Gastrocnemius medialis (tissue), 4 donors: ENCODE measurements at regions not wholly inside any gene's neighbourhood (a gene's known extent, or its start where the extent isn't known, plus 50 kb on each side); places are given as distances from the start of the nearest gene placed in this dataset.

Source experiments
- ATAC-seq, 2 donors: fragments of 150-250 bp; one replicate each; pipeline ENCODE4 v1.9.1; 2016
- DNase-seq, 2 donors: peaks; one replicate each; pipeline ENCODE4 v3.0.0-alpha.2; 2019
- H3K27ac ChIP-seq, 4 donors: fragments of 200-600 bp; sonication (generic); 1 replicate in 1 of 4; 2 replicates in 3 of 4; pipeline ENCODE4 v1.5.1; 2016 to 2018; ENCODE audit warnings: mild to moderate bottlenecking in 2 of 4, moderate library complexity in 1 of 4
- H3K27me3 ChIP-seq, 3 donors: fragments of 200-600 bp; sonication (generic) in 2 of 3; 1 replicate in 1 of 3; 2 replicates in 2 of 3; pipeline versions ENCODE4 v1.5.1 to v1.6.0; 2016 to 2019; ENCODE audit warnings: mild to moderate bottlenecking in 1 of 3, moderate library complexity in 1 of 3
- H3K36me3 ChIP-seq, 2 donors: fragments of 200-600 bp; sonication (generic) in 1 of 2; one replicate each; pipeline ENCODE4 v1.5.1; 2017 to 2018
- H3K4me1 ChIP-seq, 2 donors: fragments of 200-600 bp; sonication (generic) in 1 of 2; one replicate each; pipeline ENCODE4 v1.5.1; 2016 to 2017; ENCODE audit warnings: mild to moderate bottlenecking in 2 of 2
- H3K4me3 ChIP-seq, 4 donors: fragments of 200-600 bp; sonication (generic) in 3 of 4; 1 replicate in 1 of 4; 2 replicates in 3 of 4; pipeline ENCODE4 v1.5.1; 2016 to 2019; ENCODE audit warnings: mild to moderate bottlenecking in 2 of 4
- H3K9me3 ChIP-seq, 3 donors: fragments of 200-600 bp; sonication (generic) in 2 of 3; 1 replicate in 1 of 3; 2 replicates in 2 of 3; pipeline ENCODE4 v1.5.1; 2016 to 2019
- CTCF ChIP-seq, 5 experiments: fragments of 450-650 bp in 3 of 5; fragments of 200-600 bp in 2 of 5; sonication (generic) in 2 of 5; IDR thresholded peaks in 4 of 5; conservative IDR thresholded peaks in 1 of 5; 1 replicate in 4 of 5; 2 replicates in 1 of 5; pipeline ENCODE4 v1.5.1; 2016 to 2019; ENCODE audit warnings: antibody characterized with exemption in 5 of 5, mild to moderate bottlenecking in 3 of 5, moderate library complexity in 3 of 5
- POLR2A ChIP-seq, 2 donors: fragments of 450-650 bp; IDR thresholded peaks; one replicate each; pipeline ENCODE4 v1.6.1; 2017; ENCODE audit warnings: antibody characterized with exemption in 2 of 2, mild to moderate bottlenecking in 2 of 2, moderate library complexity in 2 of 2
- in situ Hi-C, 4 donors: fragments of 200-750 bp; cut with MboI; loops; one replicate each; pipeline versions ENCODE4 v1.15.0 to v1.8.0; 2017; ENCODE audit warnings: low sequenced_read_pairs in 4 of 4
- intact Hi-C: fragments of 100-400 bp; cut with DNase I; formaldehyde crosslinking; loops from one replicate; pipeline ENCODE4 v1.15.1; 2023; ENCODE audit warnings: low total_unique reads

GRCh38 chr2:180630756-180631155 lies 349.6 kb upstream of the UBE2E3 start:
- H3K27me3 ChIP-seq, result no peaks in the 10 kb centered on the region
- peaks cover 0 to 3% of the 10 kb centered on the region in 2 donors for H3K4me1 ChIP-seq
- no peak overlapping the region for H3K4me3 ChIP-seq
- DNase-seq (no peak), ATAC-seq (no peak)
- H3K9me3 ChIP-seq, result no peaks in the 10 kb centered on the region
- H3K27ac ChIP-seq, result no peak overlapping the region
- in situ Hi-C loops, result no loop called here
- no peaks in the 10 kb centered on the region for H3K36me3 ChIP-seq
- no peak for TF ChIP-seq POLR2A (IDR thresholded peaks at IDR 0.05)
- TF ChIP-seq CTCF (IDR thresholded peaks at IDR 0.05 in 4 of 5, conservative IDR thresholded peaks at IDR 0.05 in 1 of 5), result no peak
- intact Hi-C loops, result no loop called here

- intact Hi-C loops (no loop called here), in situ Hi-C loops (no loop called here)
- TF ChIP-seq CTCF (IDR thresholded peaks at IDR 0.05 in 4 of 5, conservative IDR thresholded peaks at IDR 0.05 in 1 of 5) (no peak), POLR2A (IDR thresholded peaks at IDR 0.05) (no peak)
Observed at GRCh38 chr2:180625006-180625844, 355.2 kb upstream of the UBE2E3 start.

GRCh38 chr2:180621941-180622918 lies 358.2 kb upstream of the UBE2E3 start:
- no peak for DNase-seq
- in situ Hi-C loops, result no loop called here
- Histone ChIP-seq H3K9me3 (no peaks in the 10 kb centered on the region), H3K4me1 (no peaks in the 10 kb centered on the region), H3K4me3 (no peak overlapping the region), H3K36me3 (no peaks in the 10 kb centered on the region), H3K27ac (no peak overlapping the region), H3K27me3 (no peaks in the 10 kb centered on the region)
- no peak for ATAC-seq
- intact Hi-C loops, result no loop called here
- no peak for TF ChIP-seq POLR2A (IDR thresholded peaks at IDR 0.05)
- TF ChIP-seq CTCF (IDR thresholded peaks at IDR 0.05 in 4 of 5, conservative IDR thresholded peaks at IDR 0.05 in 1 of 5), result no peak

More at GRCh38 chr2:180625006-180625844, 355.2 kb upstream of the UBE2E3 start:
- H3K9me3 ChIP-seq, result no peaks in the 10 kb centered on the region
- H3K36me3 ChIP-seq, result no peaks in the 10 kb centered on the region
- H3K27me3 ChIP-seq, result no peaks in the 10 kb centered on the region
- H3K4me3 ChIP-seq, result no peak overlapping the region
- DNase-seq, result no peak
- no peaks in the 10 kb centered on the region for H3K4me1 ChIP-seq
- H3K27ac ChIP-seq, result no peak overlapping the region
- ATAC-seq, result no peak

GRCh38 chr2:180621366-180621765 lies 359.0 kb upstream of the UBE2E3 start:
- H3K4me3 ChIP-seq, result no peak overlapping the region
- DNase-seq (no peak), ATAC-seq (no peak)
- H3K9me3 ChIP-seq, result no peaks in the 10 kb centered on the region
- H3K27ac ChIP-seq, result no peak overlapping the region
- no peaks in the 10 kb centered on the region for H3K27me3 ChIP-seq
- no peaks in the 10 kb centered on the region for H3K4me1 ChIP-seq
- TF ChIP-seq POLR2A (IDR thresholded peaks at IDR 0.05), result no peak
- TF ChIP-seq CTCF (IDR thresholded peaks at IDR 0.05 in 4 of 5, conservative IDR thresholded peaks at IDR 0.05 in 1 of 5), result no peak
- in situ Hi-C loops (no loop called here), intact Hi-C loops (no loop called here)
- H3K36me3 ChIP-seq, result no peaks in the 10 kb centered on the region
